ENCODE measurements at regions not wholly inside any gene's neighbourhood (a gene's known extent, or its start where the extent isn't known, plus 50 kb on each side); places are given as distances from the start of the nearest gene placed in this dataset.

- Mint-ChIP-seq H3K4me1 (peaks cover 5 to 9% of the 10 kb centered on the region in 2 experiments), H3K36me3 (ENCODE audit: insufficient read depth in 1 of 3, low read depth in 3 of 3) (peaks cover 2 to 9% (median 6%) of the 10 kb centered on the region in 3 experiments; a peak in 4 of 7 replicates), H3K9me3 (peaks cover 15% of the 10 kb centered on the region in 2 experiments), H3K4me3 (no peak overlapping the region), H3K27ac (no peak overlapping the region), H3K27me3 (ENCODE audit: low read depth) (no peaks in the 10 kb centered on the region)
- no peak overlapping the region for H3K56ac ChIP-seq (ENCODE audit: insufficient read length, low read depth, low read length)
- no peak overlapping the region for H4K5ac ChIP-seq (ENCODE audit: insufficient read length, low read depth, low read length)
- no peak overlapping the region for H4K91ac ChIP-seq (ENCODE audit: insufficient read length, low read depth, low read length)
- H3K4me2 ChIP-seq (ENCODE audit: insufficient read depth, insufficient read length, low read length): no peak overlapping the region
- no peak overlapping the region for H3K9ac ChIP-seq (ENCODE audit: extremely low read depth, insufficient read length, low read length)
- H3K18ac ChIP-seq (ENCODE audit: insufficient read length, low read depth, low read length): no peak overlapping the region
- no peak overlapping the region for H2BK20ac ChIP-seq (ENCODE audit: low read depth, low read length, poor library complexity, severe bottlenecking)
- no peak overlapping the region for H2AFZ ChIP-seq (ENCODE audit: low read length)
- H2BK5ac ChIP-seq (ENCODE audit: insufficient read length, low read length): no peak overlapping the region
- H3K27me3 ChIP-seq (ENCODE audit: insufficient read depth, low read length): no peaks in the 10 kb centered on the region
- H3K14ac ChIP-seq (ENCODE audit: insufficient read depth, low read length): no peak overlapping the region
- no peak overlapping the region for H2BK15ac ChIP-seq (ENCODE audit: low read depth, low read length)
- H4K20me1 ChIP-seq (ENCODE audit: control insufficient read depth, insufficient read depth, insufficient read length): no peaks in the 10 kb centered on the region
- H3K23ac ChIP-seq (ENCODE audit: insufficient read length, low read depth, low read length): no peak overlapping the region
- DNase-seq: no peak
- H3K23me2 ChIP-seq (ENCODE audit: insufficient read length, low read depth, low read length, poor library complexity, severe bottlenecking): no peaks in the 10 kb centered on the region
- no peaks in the 10 kb centered on the region for H3K9me3 ChIP-seq (ENCODE audit: control insufficient read depth, low read depth, low read length)
- no peak overlapping the region for H2BK12ac ChIP-seq (ENCODE audit: insufficient read length, low read depth, low read length)
- H3T11ph ChIP-seq (ENCODE audit: low read length): no peak overlapping the region
- H3K4ac ChIP-seq (ENCODE audit: low read depth, low read length): no peak overlapping the region
- H4K8ac ChIP-seq (replicated peaks; ENCODE audit: insufficient read length, low read depth, low read length): no peak overlapping the region
- no CpG with 5 or more reads among the region's 5 CpGs for WGBS (ENCODE audit: extremely low coverage, insufficient read length, low lambda C conversion rate)
- H2BK120ac ChIP-seq (ENCODE audit: low read depth, low read length, poor library complexity, severe bottlenecking): no peak overlapping the region
- no peaks in the 10 kb centered on the region for H3K79me1 ChIP-seq (ENCODE audit: insufficient read depth, low read depth, low read length, poor library complexity, severe bottlenecking)
- no peak overlapping the region for H3K27ac ChIP-seq (ENCODE audit: insufficient read length, low read depth, low read length)
- no peak overlapping the region for H2AK5ac ChIP-seq (ENCODE audit: insufficient read length, low read length)
- no peaks in the 10 kb centered on the region for H3K4me1 ChIP-seq (ENCODE audit: insufficient read depth, low read length)
- no peak for TF ChIP-seq CTCF (conservative IDR thresholded peaks at IDR 0.05)
- no peaks in the 10 kb centered on the region for H3K79me2 ChIP-seq (ENCODE audit: insufficient read depth, low read length)
Measured at GRCh38 chr21:35282944-35283343, 233.8 kb upstream of the RUNX1 start.

All from H9 (cell line).